K562 (cell line): ENCODE measurements at regions not wholly inside any gene's neighbourhood (a gene's known extent, or its start where the extent isn't known, plus 50 kb on each side); places are given as distances from the start of the nearest gene placed in this dataset.

Experiments
- ATAC-seq: fragments of 200-7000 bp; cut with Tn5 transposase; 3 replicates; pipeline ENCODE4 v1.9.1; 2020; ENCODE audit warnings: moderate library complexity
- BruUV-seq: library from RNA; stranded (reverse); fragments of 400-500 nt; replicated peaks from 2 replicates; lab custom pipeline; 2021; lab: Mats Ljungman, UMichigan
- CTCF ChIA-PET: fragments of 300-600 bp; formaldehyde crosslinking; extraction: SDS; loops from one replicate; lab custom pipeline; 2021; ENCODE audit warnings: low intra/inter-chr PET ratio; lab: Yijun Ruan, JAX
- POLR2A ChIA-PET: fragments of 300-600, 350-650 bp; sonication (Branson Sonifier 250); formaldehyde crosslinking; extraction: SDS; loops from one replicate; lab custom pipeline; 2021; ENCODE audit warnings: antibody characterized with exemption, inconsistent platforms; lab: Yijun Ruan, JAX
- DNase-seq, 4 experiments: peaks; one replicate each; pipeline versions ENCODE4 v3.0.0 to v3.0.0-alpha.2; 2011 to 2018; ENCODE audit warnings: low spot score in 3 of 4, mixed read lengths in 3 of 4; ENCODE audit errors: extremely low read depth in 1 of 4
- FAIRE-seq: peaks from 2 replicates; lab custom pipeline; 2011; peaks lifted over from hg19 to GRCh38; lab: Jason Lieb, UNC
- H2AFZ ChIP-seq: 2 replicates; pipeline ENCODE4 v1.6.0; 2011; ENCODE audit warnings: low read depth, low read length, control low read depth, inconsistent platforms
- H3K27ac ChIP-seq: fragments of 200-600 bp; 3 replicates; pipeline ENCODE4 v1.8.0; 2011; ENCODE audit warnings: low read depth, mild to moderate bottlenecking, control low read depth, inconsistent platforms, low read length, moderate library complexity, mixed read lengths; ENCODE audit errors: extremely low read depth
- H3K27me3 ChIP-seq, 2 experiments: fragments of 300-600 bp in 1 of 2; 2 replicates in 1 of 2; 3 replicates in 1 of 2; pipeline versions ENCODE4 v1.6.0 to v1.8.0; 2011; ENCODE audit warnings: inconsistent platforms in 2 of 2, low read length in 2 of 2, mild to moderate bottlenecking in 1 of 2, mixed read lengths in 1 of 2, moderate library complexity in 1 of 2; ENCODE audit not compliant: control insufficient read depth in 2 of 2, insufficient read depth in 2 of 2
- H3K36me3 ChIP-seq: fragments of 300-600 bp; 3 replicates; pipeline ENCODE4 v1.8.0; 2011; ENCODE audit warnings: mild to moderate bottlenecking, low read length, inconsistent platforms; ENCODE audit not compliant: control insufficient read depth, insufficient read depth
- H3K4me1 ChIP-seq, 2 experiments: fragments of 200-600 bp in 1 of 2; replicated peaks in 1 of 2; 2 replicates in 1 of 2; 3 replicates in 1 of 2; pipeline versions ENCODE4 v1.5.1 to v1.8.0; 2011; ENCODE audit warnings: inconsistent platforms in 2 of 2, low read length in 2 of 2, mild to moderate bottlenecking in 1 of 2, mixed read lengths in 1 of 2, moderate library complexity in 1 of 2; ENCODE audit not compliant: control insufficient read depth in 2 of 2, insufficient read depth in 2 of 2
- H3K4me2 ChIP-seq: 2 replicates; pipeline ENCODE4 v1.6.1; 2011; ENCODE audit warnings: low read length, control low read depth, inconsistent platforms, mixed read lengths; ENCODE audit not compliant: insufficient read depth
- H3K4me3 ChIP-seq: fragments of 200-600 bp; sonication (generic), shearing (Covaris generic); 2 replicates; pipeline ENCODE4 v1.5.1; 2016; ENCODE audit warnings: control low read depth, inconsistent platforms
- H3K79me2 ChIP-seq: fragments of 200-600 bp; 3 replicates; pipeline ENCODE4 v1.8.0; 2011; ENCODE audit warnings: low read length, inconsistent platforms; ENCODE audit not compliant: control insufficient read depth, insufficient read depth
- H3K9ac ChIP-seq, 2 experiments: 2 replicates each; pipeline versions ENCODE4 v1.6.0 to v1.6.1; 2011; ENCODE audit warnings: low read depth in 2 of 2, low read length in 2 of 2, control low read depth in 1 of 2, inconsistent platforms in 1 of 2, mild to moderate bottlenecking in 1 of 2, mixed read lengths in 1 of 2; ENCODE audit not compliant: insufficient read depth in 1 of 2
- H3K9me1 ChIP-seq: one replicate; pipeline ENCODE4 v1.6.0; 2011; ENCODE audit warnings: inconsistent platforms, mild to moderate bottlenecking, low read length, moderate library complexity; ENCODE audit not compliant: control insufficient read depth, insufficient read depth
- H3K9me3 ChIP-seq: replicated peaks from 2 replicates; pipeline ENCODE4 v1.5.1; 2011; ENCODE audit warnings: low read depth, low read length, inconsistent platforms; ENCODE audit not compliant: control insufficient read depth, insufficient read depth
- H4K20me1 ChIP-seq: replicated peaks from 2 replicates; pipeline ENCODE4 v1.6.1; 2011; ENCODE audit warnings: low read length, inconsistent platforms, mixed read lengths; ENCODE audit not compliant: control insufficient read depth, insufficient read depth
- BRF1 ChIP-seq: IDR thresholded peaks from 3 replicates; pipeline ENCODE4 v1.6.1; 2011; ENCODE audit warnings: borderline replicate concordance, mild to moderate bottlenecking; ENCODE audit not compliant: insufficient read length; ENCODE audit errors: extremely low read depth
- E2F3 ChIP-seq: fragments of 250-450 bp; sonication (Bioruptor Pico); IDR thresholded peaks from 2 replicates; pipeline ENCODE4 v1.4.0; 2020; ENCODE audit warnings: mild to moderate bottlenecking
- ELF2 ChIP-seq: fragments of 250-450 bp; sonication (Bioruptor Pico); IDR thresholded peaks from 2 replicates; pipeline ENCODE4 v1.5.0; 2021; ENCODE audit warnings: mild to moderate bottlenecking
- HNRNPLL ChIP-seq: fragments of 200-400 bp; formaldehyde crosslinking; IDR thresholded peaks from 2 replicates; pipeline ENCODE4 v1.6.1; 2017; ENCODE audit warnings: low read length, low read depth, mild to moderate bottlenecking; ENCODE audit not compliant: poor library complexity, severe bottlenecking
- LCOR ChIP-seq: sonication (generic); formaldehyde crosslinking; IDR thresholded peaks from 2 replicates; pipeline ENCODE4 v1.8.0; 2022; ENCODE audit warnings: mild to moderate bottlenecking, missing genetic modification reagents
- NR4A1 ChIP-seq, 2 experiments: fragments of 250-450 bp in 1 of 2; fragments of 450-650 bp in 1 of 2; sonication (Bioruptor Pico) in 1 of 2; IDR thresholded peaks; 2 replicates each; pipeline versions ENCODE4 v1.4.0 to v1.6.1; 2016 to 2020; ENCODE audit warnings: mild to moderate bottlenecking in 2 of 2, missing compliant biosample characterization in 1 of 2, missing genetic modification characterization in 1 of 2, moderate library complexity in 1 of 2
- XRCC3 ChIP-seq: fragments of 450-650 bp; IDR thresholded peaks from 2 replicates; pipeline ENCODE4 v1.6.1; 2017; ENCODE audit warnings: mild to moderate bottlenecking, moderate library complexity
- ZNF232 ChIP-seq: sonication (generic); formaldehyde crosslinking; IDR thresholded peaks from 2 replicates; pipeline ENCODE4 v1.8.0; 2022; ENCODE audit warnings: mild to moderate bottlenecking, missing genetic modification reagents
- ZNF551 ChIP-seq: fragments of 250-450 bp; sonication (Bioruptor Pico); IDR thresholded peaks from 2 replicates; pipeline ENCODE4 v1.5.0; 2021; ENCODE audit warnings: mild to moderate bottlenecking, moderate library complexity
- ZNF699 ChIP-seq: fragments of 250-450 bp; sonication (Bioruptor Pico); IDR thresholded peaks from 2 replicates; pipeline ENCODE4 v1.8.0; 2021; ENCODE audit warnings: mild to moderate bottlenecking, moderate library complexity; ENCODE audit not compliant: insufficient replicate concordance
- ZNF740 ChIP-seq, 3 experiments: fragments of 200-800 bp in 1 of 3; sonication (Bioruptor generic) in 1 of 3; sonication (generic) in 1 of 3; formaldehyde crosslinking in 1 of 3; IDR thresholded peaks; 2 replicates each; pipeline versions ENCODE4 v1.6.1 to v1.8.0; 2016 to 2022; ENCODE audit warnings: mild to moderate bottlenecking in 2 of 3, missing compliant biosample characterization in 2 of 3, missing genetic modification characterization in 2 of 3, missing genetic modification reagents in 1 of 3
- WGBS: fragments of 100-300 bp; shearing (Covaris generic); methylation state at CpG from one replicate; pipeline ENCODE4 v1.1.6; 2016; ENCODE audit warnings: low coverage, mixed read lengths; ENCODE audit not compliant: insufficient coverage; ENCODE audit errors: missing lambda C conversion rate; 5-methylcytosine and 5-hydroxymethylcytosine counted together
- in situ Hi-C: fragments of 300-500 bp; cut with MboI; formaldehyde crosslinking; loops from 4 replicates; pipeline ENCODE4 v1.15.0; 2018; ENCODE audit warnings: inconsistent platforms, mixed read lengths
- intact Hi-C: fragments of 100-400 bp; cut with micrococcal nuclease; formaldehyde crosslinking; loops from 2 replicates; pipeline ENCODE4 v1.14.2; 2022
- TF ChIP-seq, protein P1 (sequence below), 2 experiments: IDR thresholded peaks; 2 replicates each; pipeline ENCODE4 v1.6.1; 2012; ENCODE audit warnings: improper control_type of control experiment in 2 of 2, low read depth in 2 of 2, low read length in 2 of 2, borderline replicate concordance in 1 of 2

DNA sequence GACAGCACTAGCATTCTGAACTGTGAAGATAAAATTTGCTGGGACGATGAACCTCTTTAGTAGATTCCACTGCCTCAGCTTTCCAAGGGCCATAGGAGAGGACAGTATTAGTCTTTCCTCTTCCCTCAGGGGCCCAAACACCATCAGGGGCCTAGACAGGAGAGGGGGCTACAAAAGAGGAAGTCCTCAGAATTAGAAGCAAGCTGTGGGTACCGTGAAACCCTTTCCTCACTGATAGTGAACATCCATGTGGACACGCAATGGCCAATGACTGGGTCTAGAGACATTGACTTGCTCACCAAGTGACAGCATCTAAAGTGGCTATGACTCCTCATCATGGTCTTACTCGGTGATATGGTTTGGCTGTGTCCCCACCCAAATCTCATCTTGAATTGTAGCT lies 68.1 kb upstream of the UST start:
- H3K4me1 ChIP-seq: no peaks in the 10 kb centered on the region
- CTCF ChIA-PET: no interaction called here
- 2% methylated on average over 4 of the region's 4 CpGs for WGBS
- in situ Hi-C loops (no loop called here), intact Hi-C loops (no loop called here)
- no peak for DNase-seq
- no peaks in the 10 kb centered on the region for H4K20me1 ChIP-seq
- no peak for FAIRE-seq
- ATAC-seq: no peak
- H2AFZ ChIP-seq: no peak overlapping the region
- no peak overlapping the region for H3K9ac ChIP-seq
- no peak overlapping the region for H3K27ac ChIP-seq
- BruUV-seq: no TSS peak
- POLR2A ChIA-PET: interaction anchor here (0.5 kb wide), 1 partner anchor 17 kb away, joined by 4 read pairs; no protein-coding TSS in a partner anchor
- no peak overlapping the region for H3K4me3 ChIP-seq
- TF ChIP-seq BRF1: no peak
- TF ChIP-seq XRCC3: no peak
- TF ChIP-seq ZNF551 (CRISPR knock-in tag): no peak
- TF ChIP-seq ELF2 (CRISPR knock-in tag): no peak
- no peak for TF ChIP-seq LCOR (CRISPR knock-in tag)
- TF ChIP-seq NR4A1 (CRISPR knock-in tag; IDR thresholded peaks at IDR 0.05): no peak
- no peak for TF ChIP-seq NR4A1 (tag; IDR thresholded peaks at IDR 0.05)
- H3K9me3 ChIP-seq: no peaks in the 10 kb centered on the region; the same call in 1 of the 2 replicates
- H3K36me3 ChIP-seq: no peaks in the 10 kb centered on the region
- H3K27me3 ChIP-seq: no peaks in the 10 kb centered on the region
- no peaks in the 10 kb centered on the region for H3K9me1 ChIP-seq
- no peak overlapping the region for H3K4me2 ChIP-seq
- no peaks in the 10 kb centered on the region for H3K79me2 ChIP-seq

DNA sequence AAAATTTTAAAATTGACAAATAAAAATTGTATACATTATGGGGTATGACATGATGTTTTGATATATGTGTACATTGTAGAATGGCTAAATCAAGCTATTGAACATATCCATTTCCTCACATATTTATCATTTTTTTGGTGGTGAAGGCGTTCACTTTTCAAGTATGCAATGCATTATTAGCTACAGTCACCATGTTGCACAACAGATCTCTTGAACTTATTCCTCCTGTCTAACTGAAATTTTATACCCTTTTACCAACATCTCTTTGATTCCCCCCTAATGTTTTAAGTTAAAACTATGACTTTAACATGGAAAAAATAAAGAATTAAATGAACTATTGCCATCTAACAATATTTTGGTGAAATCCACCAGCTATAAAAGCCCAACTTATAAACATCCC lies 65.2 kb upstream of the UST start:
- no peaks in the 10 kb centered on the region for H3K9me1 ChIP-seq
- no peak overlapping the region for H3K4me2 ChIP-seq
- 0% methylated on average over 1 of the region's 1 CpG for WGBS
- H3K79me2 ChIP-seq: no peaks in the 10 kb centered on the region
- CTCF ChIA-PET: no interaction called here
- H2AFZ ChIP-seq: no peak overlapping the region
- DNase-seq (no peak), ATAC-seq (no peak), FAIRE-seq (no peak)
- no peaks in the 10 kb centered on the region for H4K20me1 ChIP-seq
- no TSS peak for BruUV-seq
- in situ Hi-C loops: no loop called here
- H3K4me1 ChIP-seq: no peaks in the 10 kb centered on the region
- H3K36me3 ChIP-seq: no peaks in the 10 kb centered on the region
- no peak overlapping the region for H3K9ac ChIP-seq
- POLR2A ChIA-PET: interaction anchor here (1.1 kb wide), 1 partner anchor 13 kb away, joined by 3 read pairs; no protein-coding TSS in a partner anchor
- intact Hi-C loops: no loop called here
- H3K27me3 ChIP-seq: no peaks in the 10 kb centered on the region
- no peaks in the 10 kb centered on the region for H3K9me3 ChIP-seq
- no peak overlapping the region for H3K27ac ChIP-seq
- H3K4me3 ChIP-seq: no peak overlapping the region
- TF ChIP-seq E2F3 (CRISPR knock-in tag) (no peak), ZNF740 (CRISPR knock-in tag; IDR thresholded peaks at IDR 0.05) (no peak), ZNF740 (tag; IDR thresholded peaks at IDR 0.05) (no peak), HNRNPLL (no peak), ZNF699 (CRISPR knock-in tag) (no peak), ZNF232 (CRISPR knock-in tag) (no peak)
- TF ChIP-seq, protein P1, sequence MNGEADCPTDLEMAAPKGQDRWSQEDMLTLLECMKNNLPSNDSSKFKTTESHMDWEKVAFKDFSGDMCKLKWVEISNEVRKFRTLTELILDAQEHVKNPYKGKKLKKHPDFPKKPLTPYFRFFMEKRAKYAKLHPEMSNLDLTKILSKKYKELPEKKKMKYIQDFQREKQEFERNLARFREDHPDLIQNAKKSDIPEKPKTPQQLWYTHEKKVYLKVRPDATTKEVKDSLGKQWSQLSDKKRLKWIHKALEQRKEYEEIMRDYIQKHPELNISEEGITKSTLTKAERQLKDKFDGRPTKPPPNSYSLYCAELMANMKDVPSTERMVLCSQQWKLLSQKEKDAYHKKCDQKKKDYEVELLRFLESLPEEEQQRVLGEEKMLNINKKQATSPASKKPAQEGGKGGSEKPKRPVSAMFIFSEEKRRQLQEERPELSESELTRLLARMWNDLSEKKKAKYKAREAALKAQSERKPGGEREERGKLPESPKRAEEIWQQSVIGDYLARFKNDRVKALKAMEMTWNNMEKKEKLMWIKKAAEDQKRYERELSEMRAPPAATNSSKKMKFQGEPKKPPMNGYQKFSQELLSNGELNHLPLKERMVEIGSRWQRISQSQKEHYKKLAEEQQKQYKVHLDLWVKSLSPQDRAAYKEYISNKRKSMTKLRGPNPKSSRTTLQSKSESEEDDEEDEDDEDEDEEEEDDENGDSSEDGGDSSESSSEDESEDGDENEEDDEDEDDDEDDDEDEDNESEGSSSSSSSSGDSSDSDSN (IDR thresholded peaks at IDR 0.05; ENCODE audit: borderline replicate concordance in 1 of 2, low read depth in 2 of 2, low read length in 2 of 2): no peak
